ENCODE measurements at regions not wholly inside any gene's neighbourhood (a gene's known extent, or its start where the extent isn't known, plus 50 kb on each side); places are given as distances from the start of the nearest gene placed in this dataset.
"Not testable (repeated sequence)": the region's sequence is repeated elsewhere in the genome, so short reads cannot be mapped to it uniquely, and the experiment has no call there.

DNA sequence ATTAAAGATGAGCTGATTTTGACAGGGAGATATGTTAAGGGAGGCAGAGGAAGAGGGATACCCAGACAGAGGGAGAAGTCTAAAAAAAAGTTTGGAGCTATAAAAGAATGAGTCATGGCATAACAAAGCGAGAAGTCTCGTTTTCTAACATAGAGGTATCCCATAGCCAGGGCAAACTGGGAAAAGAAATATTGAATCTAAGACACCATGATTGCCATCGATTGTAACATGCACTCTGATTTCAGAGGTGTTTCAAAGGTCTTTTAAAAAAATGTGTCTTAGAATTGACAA is 110.7 kb downstream of the MDH1 start:
- H3K79me1 ChIP-seq (ENCODE audit: low read length) = no peaks in the 10 kb centered on the region
- no peak overlapping the region for H2AK5ac ChIP-seq (ENCODE audit: low read length)
- no peak overlapping the region for H4K12ac ChIP-seq (ENCODE audit: low read depth, low read length)
- no peak overlapping the region for H2BK120ac ChIP-seq (ENCODE audit: insufficient read depth, low read length, poor library complexity)
- H3K27ac ChIP-seq (ENCODE audit: low read depth, low read length) = peak overlapping the region; percentile 45
- H3K9ac ChIP-seq (ENCODE audit: low read length) = no peak overlapping the region
- no peaks in the 10 kb centered on the region for H3K36me3 ChIP-seq (ENCODE audit: control insufficient read depth in 1 of 2, insufficient read depth in 2 of 2, low read length in 2 of 2)
- H3K4me2 ChIP-seq (ENCODE audit: low read length) = no peak overlapping the region
- H3K4me3 ChIP-seq (ENCODE audit: low read depth, low read length) = no peak overlapping the region
- H4K8ac ChIP-seq (ENCODE audit: low read depth, low read length) = no peak overlapping the region
- no peaks in the 10 kb centered on the region for H3K27me3 ChIP-seq (ENCODE audit: insufficient read depth, low read length)
- H2AFZ ChIP-seq (ENCODE audit: insufficient read depth, low read length, poor library complexity) = no peak overlapping the region
- H3K4ac ChIP-seq (ENCODE audit: low read depth, low read length) = no peak overlapping the region
- no peak overlapping the region for H2BK12ac ChIP-seq (ENCODE audit: low read length)
- no peaks in the 10 kb centered on the region for H3K79me2 ChIP-seq (ENCODE audit: control insufficient read depth, insufficient read depth, low read length, poor library complexity)
- no CpG with 5 or more reads among the region's 3 CpGs for WGBS (ENCODE audit: extremely low coverage, insufficient coverage, insufficient read length)
- DNase-seq = no peak
- no peak overlapping the region for H3K18ac ChIP-seq (ENCODE audit: low read length)
- H4K91ac ChIP-seq (ENCODE audit: low read depth, low read length) = no peak overlapping the region
- no peak overlapping the region for H3K14ac ChIP-seq (ENCODE audit: low read length)
- peak overlapping the region; percentile 42 for H2BK5ac ChIP-seq (ENCODE audit: low read depth, low read length, poor library complexity)
- H3K23ac ChIP-seq (ENCODE audit: low read length) = no peak overlapping the region
- no peaks in the 10 kb centered on the region for H3K9me3 ChIP-seq (ENCODE audit: insufficient read depth, low read depth, low read length)
- H3K4me1 ChIP-seq (ENCODE audit: control insufficient read depth in 1 of 2, insufficient read depth in 2 of 2, low read length in 2 of 2) = peaks cover 3% of the 10 kb centered on the region in 2 experiments

DNA sequence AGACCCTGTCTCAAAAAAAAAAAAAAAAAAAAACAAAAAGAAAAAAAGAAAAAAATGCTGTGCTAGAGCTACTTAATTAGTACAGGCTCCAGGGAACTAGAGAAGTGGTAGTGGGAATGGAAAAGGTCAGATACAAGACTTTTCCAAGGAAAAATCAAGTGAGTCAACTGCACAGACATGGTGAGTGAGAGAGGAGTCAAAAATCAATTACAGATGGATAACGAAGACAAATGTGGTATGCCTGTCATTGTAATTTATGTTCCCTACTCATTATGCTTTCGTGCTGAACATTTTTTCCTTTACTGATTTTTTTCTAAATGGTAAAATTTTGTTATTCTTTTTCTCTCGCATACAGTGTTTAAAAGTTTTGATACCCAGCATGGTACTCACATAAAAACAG is 111.5 kb downstream of the MDH1 start:
- no peak overlapping the region for H3K27ac ChIP-seq (ENCODE audit: low read depth, low read length)
- no peak overlapping the region for H3K18ac ChIP-seq (ENCODE audit: low read length)
- H3K9me3 ChIP-seq (ENCODE audit: insufficient read depth, low read depth, low read length) = no peaks in the 10 kb centered on the region
- no peak overlapping the region for H3K14ac ChIP-seq (ENCODE audit: low read length)
- WGBS (ENCODE audit: extremely low coverage, insufficient coverage, insufficient read length) = no CpG with 5 or more reads among the region's 3 CpGs
- no peak overlapping the region for H2AK5ac ChIP-seq (ENCODE audit: low read length)
- no peak overlapping the region for H2BK120ac ChIP-seq (ENCODE audit: insufficient read depth, low read length, poor library complexity)
- H4K8ac ChIP-seq (ENCODE audit: low read depth, low read length) = no peak overlapping the region
- no peak overlapping the region for H2BK12ac ChIP-seq (ENCODE audit: low read length)
- no peaks in the 10 kb centered on the region for H3K79me2 ChIP-seq (ENCODE audit: control insufficient read depth, insufficient read depth, low read length, poor library complexity)
- DNase-seq = no peak
- no peaks in the 10 kb centered on the region for H3K79me1 ChIP-seq (ENCODE audit: low read length)
- no peak overlapping the region for H3K4me3 ChIP-seq (ENCODE audit: low read depth, low read length)
- H2BK5ac ChIP-seq (ENCODE audit: low read depth, low read length, poor library complexity) = no peak overlapping the region
- H4K91ac ChIP-seq (ENCODE audit: low read depth, low read length) = no peak overlapping the region
- no peak overlapping the region for H2AFZ ChIP-seq (ENCODE audit: insufficient read depth, low read length, poor library complexity)
- no peaks in the 10 kb centered on the region for H3K27me3 ChIP-seq (ENCODE audit: insufficient read depth, low read length)
- H3K4me2 ChIP-seq (ENCODE audit: low read length) = no peak overlapping the region
- no peak overlapping the region for H3K4ac ChIP-seq (ENCODE audit: low read depth, low read length)
- H4K12ac ChIP-seq (ENCODE audit: low read depth, low read length) = no peak overlapping the region
- peaks cover 3% of the 10 kb centered on the region in 2 experiments for H3K4me1 ChIP-seq (ENCODE audit: control insufficient read depth in 1 of 2, insufficient read depth in 2 of 2, low read length in 2 of 2)
- H3K23ac ChIP-seq (ENCODE audit: low read length) = no peak overlapping the region
- H3K36me3 ChIP-seq (ENCODE audit: control insufficient read depth in 1 of 2, insufficient read depth in 2 of 2, low read length in 2 of 2) = no peaks in the 10 kb centered on the region
- no peak overlapping the region for H3K9ac ChIP-seq (ENCODE audit: low read length)

DNA sequence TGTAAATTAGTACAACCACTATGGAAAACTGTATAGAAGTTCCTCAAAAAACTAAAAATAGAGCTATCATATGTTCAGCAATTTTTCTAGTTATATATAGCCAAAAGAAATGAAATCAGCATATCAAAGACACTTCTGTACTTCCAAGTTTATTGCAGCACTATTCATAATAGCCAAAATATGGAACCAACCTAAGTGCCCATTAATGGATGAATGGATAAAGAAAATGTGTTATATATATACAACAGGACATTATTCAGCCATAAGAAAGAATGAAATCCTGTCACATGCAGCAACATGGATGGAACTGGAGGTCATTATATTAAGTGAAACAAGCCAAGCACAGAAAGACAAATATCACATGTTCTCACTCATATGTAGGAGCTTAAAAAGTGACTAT is 112.6 kb downstream of the MDH1 start:
- Histone ChIP-seq H3K4me2 (ENCODE audit: low read length) (no peak overlapping the region), H3K27ac (ENCODE audit: low read depth, low read length) (no peak overlapping the region), H3K9me3 (ENCODE audit: insufficient read depth, low read depth, low read length) (no peaks in the 10 kb centered on the region), H4K91ac (ENCODE audit: low read depth, low read length) (no peak overlapping the region), H3K14ac (ENCODE audit: low read length) (no peak overlapping the region), H2AFZ (ENCODE audit: insufficient read depth, low read length, poor library complexity) (no peak overlapping the region), H3K9ac (ENCODE audit: low read length) (no peak overlapping the region), H3K4me1 (ENCODE audit: control insufficient read depth in 1 of 2, insufficient read depth in 2 of 2, low read length in 2 of 2) (peaks cover 3% of the 10 kb centered on the region in 2 experiments), H3K4ac (ENCODE audit: low read depth, low read length) (no peak overlapping the region), H2BK5ac (ENCODE audit: low read depth, low read length, poor library complexity) (no peak overlapping the region), H3K23ac (ENCODE audit: low read length) (no peak overlapping the region), H2AK5ac (ENCODE audit: low read length) (no peak overlapping the region), H3K18ac (ENCODE audit: low read length) (no peak overlapping the region), H4K12ac (ENCODE audit: low read depth, low read length) (no peak overlapping the region), H3K79me1 (ENCODE audit: low read length) (no peaks in the 10 kb centered on the region), H4K8ac (ENCODE audit: low read depth, low read length) (no peak overlapping the region), H2BK12ac (ENCODE audit: low read length) (no peak overlapping the region), H3K27me3 (ENCODE audit: insufficient read depth, low read length) (no peaks in the 10 kb centered on the region), H3K36me3 (ENCODE audit: control insufficient read depth in 1 of 2, insufficient read depth in 2 of 2, low read length in 2 of 2) (no peaks in the 10 kb centered on the region), H2BK120ac (ENCODE audit: insufficient read depth, low read length, poor library complexity) (no peak overlapping the region), H3K79me2 (ENCODE audit: control insufficient read depth, insufficient read depth, low read length, poor library complexity) (no peaks in the 10 kb centered on the region), H3K4me3 (ENCODE audit: low read depth, low read length) (no peak overlapping the region)
- DNase-seq = no peak

DNA sequence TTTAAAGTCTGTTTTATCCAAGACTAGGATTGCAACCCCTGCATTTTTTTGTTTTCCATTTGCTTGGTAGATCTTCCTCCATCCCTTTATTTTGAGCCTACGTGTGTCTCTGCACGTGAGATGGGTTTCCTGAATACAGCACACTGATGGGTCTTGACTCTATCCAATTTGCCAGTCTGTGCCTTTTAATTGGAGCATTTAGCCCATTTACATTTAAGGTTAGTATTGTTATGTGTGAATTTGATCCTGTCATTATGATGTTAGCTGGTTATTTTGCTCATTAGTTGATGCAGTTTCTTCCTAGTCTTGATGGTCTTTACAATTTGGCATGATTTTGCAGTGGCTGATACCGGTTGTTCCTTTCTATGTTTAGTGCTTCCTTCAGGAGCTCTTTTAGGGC is 117.3 kb downstream of the MDH1 start:
- H4K91ac ChIP-seq (ENCODE audit: low read depth, low read length); H3K9ac ChIP-seq (ENCODE audit: low read length); H2BK120ac ChIP-seq (ENCODE audit: insufficient read depth, low read length, poor library complexity); H2AFZ ChIP-seq (ENCODE audit: insufficient read depth, low read length, poor library complexity); H3K4me3 ChIP-seq (ENCODE audit: low read depth, low read length); H4K12ac ChIP-seq (ENCODE audit: low read depth, low read length); H3K27ac ChIP-seq (ENCODE audit: low read depth, low read length); DNase-seq; H3K9me3 ChIP-seq (ENCODE audit: insufficient read depth, low read depth, low read length); H3K79me1 ChIP-seq (ENCODE audit: low read length); H3K18ac ChIP-seq (ENCODE audit: low read length); H3K23ac ChIP-seq (ENCODE audit: low read length); H3K27me3 ChIP-seq (ENCODE audit: insufficient read depth, low read length); H3K4ac ChIP-seq (ENCODE audit: low read depth, low read length); H4K8ac ChIP-seq (ENCODE audit: low read depth, low read length); H2AK5ac ChIP-seq (ENCODE audit: low read length); H2BK12ac ChIP-seq (ENCODE audit: low read length); H3K79me2 ChIP-seq (ENCODE audit: control insufficient read depth, insufficient read depth, low read length, poor library complexity); H3K4me2 ChIP-seq (ENCODE audit: low read length); H3K36me3 ChIP-seq (ENCODE audit: control insufficient read depth in 1 of 2, insufficient read depth in 2 of 2, low read length in 2 of 2); H3K14ac ChIP-seq (ENCODE audit: low read length); H2BK5ac ChIP-seq (ENCODE audit: low read depth, low read length, poor library complexity); H3K4me1 ChIP-seq (ENCODE audit: control insufficient read depth in 1 of 2, insufficient read depth in 2 of 2, low read length in 2 of 2): not testable (repeated sequence)
- WGBS (ENCODE audit: extremely low coverage, insufficient coverage, insufficient read length) = no CpG with 5 or more reads among the region's 3 CpGs

DNA sequence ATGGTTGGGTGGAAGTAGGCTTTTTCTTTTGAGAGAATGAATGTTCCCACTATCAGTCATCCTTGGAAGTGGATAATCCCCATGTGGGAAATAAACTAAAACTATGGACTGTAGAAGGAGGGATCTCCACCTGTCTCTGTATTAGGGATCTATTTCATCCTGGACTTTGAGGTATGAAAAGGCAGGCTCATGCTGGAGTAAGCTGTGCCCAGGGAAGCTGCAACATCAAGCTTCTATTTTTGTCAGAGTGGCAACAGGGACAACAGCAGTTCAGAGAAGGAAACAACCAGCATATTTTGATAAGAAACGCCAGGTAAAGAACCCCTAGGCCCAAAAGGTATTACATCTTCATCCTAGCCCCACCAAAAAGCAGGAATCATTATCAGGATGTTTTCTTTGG is 122.0 kb downstream of the MDH1 start:
- no peak overlapping the region for H3K27ac ChIP-seq (ENCODE audit: low read depth, low read length)
- no peak for DNase-seq
- WGBS (ENCODE audit: extremely low coverage, insufficient coverage, insufficient read length) = no CpG with 5 or more reads among the region's 1 CpG
- no peak overlapping the region for H2BK120ac ChIP-seq (ENCODE audit: insufficient read depth, low read length, poor library complexity)
- H3K79me1 ChIP-seq (ENCODE audit: low read length) = no peaks in the 10 kb centered on the region
- no peak overlapping the region for H4K12ac ChIP-seq (ENCODE audit: low read depth, low read length)
- H3K4ac ChIP-seq (ENCODE audit: low read depth, low read length) = no peak overlapping the region
- H3K9me3 ChIP-seq (ENCODE audit: insufficient read depth, low read depth, low read length) = peaks cover 3% of the 10 kb centered on the region
- no peak overlapping the region for H3K23ac ChIP-seq (ENCODE audit: low read length)
- H4K8ac ChIP-seq (ENCODE audit: low read depth, low read length) = no peak overlapping the region
- no peaks in the 10 kb centered on the region for H3K27me3 ChIP-seq (ENCODE audit: insufficient read depth, low read length)
- no peak overlapping the region for H2AFZ ChIP-seq (ENCODE audit: insufficient read depth, low read length, poor library complexity)
- H3K14ac ChIP-seq (ENCODE audit: low read length) = no peak overlapping the region
- H2BK12ac ChIP-seq (ENCODE audit: low read length) = no peak overlapping the region
- H2BK5ac ChIP-seq (ENCODE audit: low read depth, low read length, poor library complexity) = no peak overlapping the region
- H4K91ac ChIP-seq (ENCODE audit: low read depth, low read length) = no peak overlapping the region
- no peak overlapping the region for H3K4me2 ChIP-seq (ENCODE audit: low read length)
- no peaks in the 10 kb centered on the region for H3K36me3 ChIP-seq (ENCODE audit: control insufficient read depth in 1 of 2, insufficient read depth in 2 of 2, low read length in 2 of 2)
- H3K79me2 ChIP-seq (ENCODE audit: control insufficient read depth, insufficient read depth, low read length, poor library complexity) = no peaks in the 10 kb centered on the region
- no peak overlapping the region for H3K4me3 ChIP-seq (ENCODE audit: low read depth, low read length)
- no peaks in the 10 kb centered on the region for H3K4me1 ChIP-seq (ENCODE audit: control insufficient read depth in 1 of 2, insufficient read depth in 2 of 2, low read length in 2 of 2)
- no peak overlapping the region for H3K18ac ChIP-seq (ENCODE audit: low read length)
- H3K9ac ChIP-seq (ENCODE audit: low read length) = no peak overlapping the region
- no peak overlapping the region for H2AK5ac ChIP-seq (ENCODE audit: low read length)

Measured in trophoblast cell (in vitro differentiated cells and primary cell).